NCI-H82 treated with DMSO at 0.1 percent for 48 hours (cell line): ENCODE measurements at regions not wholly inside any gene's neighbourhood (a gene's known extent, or its start where the extent isn't known, plus 50 kb on each side); places are given as distances from the start of the nearest gene placed in this dataset.

Experiments used
- DNase-seq: peaks from one replicate; lab custom pipeline; 2025; ENCODE audit not compliant: unreplicated experiment; lab: John Stamatoyannopoulos, UW

DNA sequence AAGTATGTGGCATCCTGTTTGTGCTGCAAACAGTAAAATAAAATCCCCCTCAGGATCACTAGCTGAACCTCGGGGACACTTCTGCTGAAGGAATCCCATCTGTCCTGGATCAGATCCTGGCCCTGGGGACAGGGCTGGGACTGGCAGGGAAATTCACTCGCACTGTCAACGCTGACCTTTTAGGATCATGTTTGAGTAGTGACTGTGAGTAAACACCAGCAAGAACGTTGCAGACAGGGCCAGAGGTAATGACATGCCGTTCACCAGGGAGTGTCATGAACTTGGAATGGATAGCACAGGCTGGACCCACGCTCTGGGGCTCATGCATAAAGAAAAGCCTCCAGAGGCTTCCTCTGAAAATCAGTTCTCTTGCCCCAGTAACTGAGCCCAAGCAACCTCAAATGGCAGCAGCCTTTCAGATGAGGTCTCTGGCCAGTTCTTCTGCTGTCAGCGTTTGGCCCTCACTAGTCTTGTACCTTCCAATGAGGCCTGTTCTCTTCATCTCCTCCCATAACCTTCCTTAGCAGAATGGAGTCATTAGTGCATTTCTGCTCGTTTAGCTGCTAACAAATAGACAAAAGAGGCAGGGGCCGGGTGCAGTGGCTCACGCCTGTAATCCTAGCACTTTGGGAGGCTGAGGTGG lies 51.0 kb upstream of the BARX2 start:
- DNase-seq: no peak

DNA sequence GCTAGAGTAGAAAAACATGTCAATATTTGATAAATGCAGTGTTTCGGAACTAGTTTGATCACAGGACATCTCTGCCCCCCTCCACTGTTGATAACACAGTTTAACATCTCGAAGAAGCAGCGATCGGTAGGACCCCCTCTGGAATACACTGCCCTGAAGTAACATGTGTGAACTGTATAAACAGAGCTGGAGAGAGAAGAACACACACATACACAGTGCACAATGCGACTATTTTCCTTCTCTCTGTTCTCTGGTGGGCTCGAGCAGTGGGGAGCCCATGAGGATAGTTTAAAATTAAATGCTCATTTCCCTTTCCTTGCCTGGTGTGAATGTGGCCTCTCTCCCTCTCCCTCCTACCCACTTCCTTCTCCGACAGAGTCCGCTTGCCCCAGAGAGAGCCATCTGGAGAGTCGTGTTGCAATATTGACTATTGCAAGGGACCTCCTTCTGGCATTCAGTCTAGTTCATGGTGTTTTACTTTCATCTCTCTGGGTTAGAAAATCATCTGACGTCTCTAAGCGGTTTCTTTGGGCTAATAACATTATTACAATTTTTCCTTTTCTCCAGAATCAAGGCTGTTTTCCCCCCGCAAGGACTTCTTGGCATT lies 51.6 kb upstream of the BARX2 start:
- DNase-seq: no peak

DNA sequence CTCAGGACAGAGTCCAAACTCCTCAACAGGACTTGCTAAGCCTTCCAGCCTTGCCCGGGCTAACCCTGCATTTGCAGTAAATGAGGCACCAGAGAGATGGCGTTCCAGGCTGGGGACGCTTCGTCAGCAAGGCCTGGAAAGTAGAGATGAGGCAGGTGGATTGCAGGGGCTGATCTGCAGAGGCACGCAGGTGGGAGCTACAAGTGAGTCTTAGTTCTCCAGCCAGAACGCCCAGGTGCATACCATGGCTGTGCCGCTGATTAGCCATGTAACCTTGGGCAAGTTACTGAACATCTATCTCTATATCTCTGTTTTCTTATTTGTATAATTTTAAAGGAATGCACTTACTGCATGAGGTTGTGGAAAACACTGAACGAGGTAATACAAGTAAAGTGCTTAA lies 52.7 kb upstream of the BARX2 start:
- no peak for DNase-seq

DNA sequence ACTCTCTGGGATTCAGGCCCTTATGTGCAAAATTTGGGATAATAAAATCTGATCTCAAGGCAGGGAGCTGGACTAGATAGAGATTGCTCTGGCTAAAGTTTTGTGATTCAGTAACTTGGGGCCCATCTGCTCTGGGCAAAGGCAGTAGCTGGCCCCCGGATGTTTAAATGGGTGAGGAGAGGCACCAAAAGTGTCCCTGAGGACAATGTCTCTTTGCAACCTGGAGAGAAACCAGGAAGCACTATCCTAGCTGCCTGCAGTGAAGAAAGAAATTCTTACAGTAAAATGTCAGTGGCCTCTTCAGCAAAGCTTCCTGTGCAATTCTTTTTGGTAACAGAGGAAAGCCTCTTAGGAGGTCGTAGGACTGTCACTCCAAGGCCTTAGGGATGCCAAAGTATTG lies 54.6 kb upstream of the BARX2 start:
- DNase-seq: no peak

DNA sequence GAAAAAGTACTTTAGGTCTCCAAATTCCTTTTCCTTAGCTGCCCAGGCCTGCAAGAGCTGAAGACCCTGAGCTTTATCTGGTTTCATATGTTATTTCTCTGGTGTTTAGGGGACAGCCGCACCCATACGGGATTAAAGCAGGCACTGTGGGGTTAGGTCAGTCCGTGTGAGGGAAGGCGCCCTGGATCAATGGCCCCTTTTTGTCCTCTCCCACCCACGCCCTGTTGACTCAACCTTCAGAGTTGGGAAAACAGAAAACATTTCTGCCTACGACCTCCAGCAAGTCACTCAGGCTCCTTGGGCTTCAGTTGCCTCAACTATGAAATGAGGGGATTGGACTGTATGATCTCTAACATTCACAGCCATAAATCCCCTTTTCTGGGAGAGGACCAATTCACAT lies 55.2 kb upstream of the BARX2 start:
- DNase-seq: no peak

GRCh38 chr11:129319751-129320150 lies 55.9 kb upstream of the BARX2 start:
- DNase-seq: no peak

GRCh38 chr11:129319201-129319600 lies 56.4 kb upstream of the BARX2 start:
- no peak for DNase-seq

DNA sequence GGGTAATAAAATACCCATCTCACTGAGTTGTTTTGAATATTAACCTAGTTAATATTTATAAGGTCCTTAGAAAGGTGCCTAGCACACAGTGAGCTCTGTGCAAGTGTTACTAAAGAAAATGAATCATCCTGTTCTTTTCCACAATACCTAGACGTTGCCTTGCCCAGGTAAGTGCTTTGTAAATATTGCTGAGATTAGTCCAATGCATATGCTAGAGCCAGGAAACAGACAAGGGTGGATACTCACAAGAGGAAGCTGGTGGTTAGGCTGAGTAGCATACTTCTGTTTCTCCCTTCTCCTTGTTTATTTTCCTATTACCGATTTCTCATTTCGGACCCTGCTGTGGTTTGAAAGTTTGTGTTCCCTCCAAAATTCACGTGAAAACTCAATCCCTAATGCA lies 58.1 kb upstream of the BARX2 start:
- no peak for DNase-seq

GRCh38 chr11:129316781-129317180 lies 58.9 kb upstream of the BARX2 start:
- no peak for DNase-seq

- no peak for DNase-seq
Measured at GRCh38 chr11:129315781-129316579, 59.7 kb upstream of the BARX2 start.

DNA sequence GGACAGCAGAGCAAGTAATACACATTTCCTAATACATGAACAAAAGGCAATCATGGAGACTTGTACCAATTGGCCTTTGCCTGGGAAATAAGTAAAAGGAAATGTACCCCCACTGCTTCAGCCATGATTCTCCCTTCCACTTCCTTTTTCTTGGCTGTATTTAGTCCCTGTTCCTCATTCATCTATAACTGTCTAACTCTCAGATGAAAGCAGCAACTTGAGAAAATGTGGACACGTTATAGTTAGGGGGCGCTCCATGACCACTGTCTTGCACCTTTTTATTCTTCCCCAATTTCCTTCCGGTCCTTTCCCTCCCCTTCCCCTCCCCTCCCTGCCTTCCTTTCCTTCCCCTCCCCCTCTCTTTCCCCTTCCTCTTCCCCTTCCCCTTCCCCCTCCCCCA lies 61.3 kb upstream of the BARX2 start:
- no peak for DNase-seq

DNA sequence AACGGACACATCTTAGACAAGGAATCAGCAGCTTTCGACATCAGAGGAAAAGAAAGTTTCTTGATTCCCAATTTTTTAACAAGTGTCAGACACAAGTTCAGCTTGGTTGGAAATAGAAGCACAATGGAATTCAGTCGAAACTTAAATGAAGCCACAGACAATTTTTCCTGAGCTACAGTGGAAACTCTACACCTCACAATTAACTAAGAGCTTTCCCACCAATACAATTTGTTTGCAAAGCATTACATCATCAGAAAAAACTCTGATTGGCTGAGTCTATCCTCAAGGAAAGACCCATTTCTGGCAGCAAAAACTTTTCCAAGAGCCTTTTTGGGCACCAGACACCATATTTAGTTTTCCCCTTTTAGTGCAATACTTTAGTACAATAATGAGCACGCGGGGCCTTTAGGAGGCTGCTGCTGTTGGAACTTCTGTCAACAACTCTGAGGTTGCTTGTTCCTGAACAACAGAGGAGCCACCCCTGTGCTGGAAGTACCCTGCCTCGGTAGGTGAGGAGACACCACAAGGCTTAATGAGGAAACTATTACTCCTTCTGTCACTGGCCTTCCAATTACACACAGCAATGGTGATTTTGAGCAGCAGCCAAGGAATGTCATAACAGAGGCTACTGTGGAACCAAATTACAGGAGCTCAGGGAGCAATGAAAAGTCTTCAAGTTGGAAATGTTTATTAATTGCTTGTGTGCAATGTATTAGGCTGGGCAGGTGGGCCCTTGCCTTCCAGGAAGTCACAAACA lies 61.9 kb upstream of the BARX2 start:
- no peak for DNase-seq

GRCh38 chr11:129312730-129313503 lies 62.7 kb upstream of the BARX2 start:
- DNase-seq: no peak

GRCh38 chr11:129308241-129308865 lies 67.3 kb upstream of the BARX2 start:
- no peak for DNase-seq

DNA sequence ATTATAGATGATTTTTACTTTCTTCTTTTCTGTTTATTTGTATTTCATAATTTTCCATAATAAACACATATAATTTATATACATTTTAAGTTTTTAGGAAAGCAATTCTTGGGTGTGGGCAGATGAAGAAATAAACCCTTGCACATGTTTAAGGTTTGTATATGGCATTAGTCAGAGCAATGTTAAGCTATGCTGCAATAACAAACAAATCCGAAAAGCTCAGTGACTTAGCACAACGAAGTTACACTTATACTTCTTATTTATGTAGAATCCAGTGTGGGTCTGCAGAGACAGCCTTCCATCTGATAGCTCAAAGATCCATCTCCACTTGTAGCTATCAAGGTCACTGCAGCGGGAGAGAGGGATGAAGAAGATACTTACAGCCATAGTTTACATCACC lies 68.5 kb upstream of the BARX2 start:
- no peak for DNase-seq

DNA sequence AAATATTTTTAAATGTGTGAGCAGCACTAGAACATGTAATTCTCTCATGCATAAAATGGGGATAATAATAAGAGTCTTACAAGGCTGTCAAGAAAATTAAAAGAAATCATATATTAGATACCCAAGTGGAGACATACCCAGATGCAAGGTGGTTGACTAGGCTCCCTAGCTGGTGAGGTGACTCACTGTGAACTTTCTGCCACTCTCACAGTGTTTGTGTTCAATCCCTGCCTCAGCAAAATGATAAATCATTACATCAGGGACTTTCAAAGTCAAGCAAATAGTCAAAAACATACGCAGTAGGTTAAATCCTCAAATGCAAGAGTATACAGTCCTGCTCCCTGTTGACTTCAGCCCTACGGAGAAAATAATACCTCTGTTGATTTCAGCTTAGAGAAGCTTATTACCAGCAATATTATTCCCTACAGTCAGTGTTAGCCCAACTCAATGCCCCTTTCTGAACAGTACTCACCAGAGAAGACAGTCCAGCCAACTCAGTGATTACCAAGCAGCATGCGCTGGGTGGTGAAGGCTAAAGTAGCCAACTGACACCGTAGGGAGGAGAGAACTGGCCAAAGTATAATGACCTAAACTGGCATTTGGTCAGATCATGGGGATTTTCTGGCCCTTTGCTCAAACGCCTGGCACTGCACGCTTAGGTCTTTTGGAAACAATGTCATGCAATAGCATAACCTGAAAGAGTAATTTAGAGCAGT lies 73.1 kb upstream of the BARX2 start:
- DNase-seq: no peak

GRCh38 chr11:129300099-129300498 lies 75.5 kb upstream of the BARX2 start:
- no peak for DNase-seq

DNA sequence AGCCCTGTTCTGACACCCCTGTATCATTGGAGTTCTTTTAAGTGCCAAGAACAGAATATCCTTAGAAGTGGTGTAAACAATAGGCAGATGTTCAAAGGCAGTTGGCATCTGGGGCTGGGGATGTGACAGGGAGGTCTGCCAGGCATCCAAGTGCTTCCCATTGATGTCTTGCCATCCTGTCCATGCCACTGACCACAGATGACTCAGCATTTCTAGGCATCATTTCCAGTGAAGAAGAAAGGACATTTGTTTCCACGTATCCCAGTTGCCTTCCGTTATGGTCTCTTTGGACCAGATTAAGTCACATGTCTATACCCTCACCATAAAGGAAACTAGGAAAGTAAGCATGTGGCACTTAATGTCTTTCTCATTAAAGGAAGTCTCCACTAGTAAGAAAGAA lies 76.7 kb upstream of the BARX2 start:
- DNase-seq: no peak

DNA sequence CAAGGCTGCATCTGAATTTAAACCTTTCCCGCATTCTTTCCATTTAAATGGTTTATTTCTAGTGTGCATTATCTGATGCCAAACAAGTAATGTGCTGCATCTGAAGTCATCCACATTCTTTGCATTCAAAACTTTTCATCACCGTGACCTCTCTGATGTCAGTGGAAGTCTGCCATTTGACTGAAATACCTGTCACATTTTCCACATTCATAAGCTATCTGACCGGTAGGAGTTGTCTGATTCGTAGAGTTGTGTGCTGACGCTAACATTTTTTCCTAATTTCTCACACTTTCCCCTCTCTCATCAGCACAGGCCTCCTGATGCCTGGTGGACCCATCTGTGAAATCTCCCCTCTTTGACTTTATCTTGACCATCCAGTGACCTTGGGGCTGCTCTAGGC lies 79.9 kb upstream of the BARX2 start:
- DNase-seq: no peak

- no peak for DNase-seq
Measured at GRCh38 chr11:129292771-129293170, 82.9 kb upstream of the BARX2 start.
